DOHH2 (cell line): ENCODE measurements at regions not wholly inside any gene's neighbourhood (a gene's known extent, or its start where the extent isn't known, plus 50 kb on each side); places are given as distances from the start of the nearest gene placed in this dataset.

ENCODE experiments used
- H3F3A ChIP-seq: fragments of 200-600 bp; sonication (generic), shearing (Covaris generic); 2 replicates; pipeline ENCODE4 v1.6.0; 2016; ENCODE audit warnings: antibody characterized with exemption, mild to moderate bottlenecking; ENCODE audit not compliant: control insufficient read depth, insufficient read depth
- H3K27ac ChIP-seq: fragments of 200-600 bp; sonication (generic); 2 replicates; pipeline ENCODE4 v1.5.1; 2014; ENCODE audit warnings: low read depth, mild to moderate bottlenecking, low read length, moderate library complexity
- H3K27me3 ChIP-seq: fragments of 200-600 bp; sonication (generic); 2 replicates; pipeline ENCODE4 v1.6.1; 2014; ENCODE audit warnings: mild to moderate bottlenecking, low read length, mixed read lengths; ENCODE audit not compliant: control insufficient read depth
- H3K36me3 ChIP-seq: fragments of 200-600 bp; sonication (generic); 2 replicates; pipeline ENCODE4 v1.6.1; 2014; ENCODE audit warnings: mild to moderate bottlenecking, low read length, moderate library complexity, mixed read lengths; ENCODE audit not compliant: control insufficient read depth
- H3K4me1 ChIP-seq: fragments of 200-600 bp; sonication (generic); 2 replicates; pipeline ENCODE4 v1.6.1; 2014; ENCODE audit warnings: mild to moderate bottlenecking, low read length, mixed read lengths; ENCODE audit not compliant: control insufficient read depth
- H3K4me2 ChIP-seq: fragments of 200-600 bp; sonication (generic); 2 replicates; pipeline ENCODE4 v1.6.0; 2014; ENCODE audit warnings: mild to moderate bottlenecking, low read length, moderate library complexity
- H3K4me3 ChIP-seq: fragments of 200-600 bp; sonication (generic); 2 replicates; pipeline ENCODE4 v1.5.1; 2014; ENCODE audit warnings: mild to moderate bottlenecking, low read length, mixed read lengths
- H3K79me2 ChIP-seq: fragments of 200-600 bp; sonication (generic); 2 replicates; pipeline ENCODE4 v1.6.1; 2014; ENCODE audit warnings: mild to moderate bottlenecking, low read length, mixed read lengths; ENCODE audit not compliant: control insufficient read depth
- H3K9me2 ChIP-seq: fragments of 200-600 bp; sonication (generic); replicated peaks from 2 replicates; pipeline ENCODE4 v1.6.1; 2014; ENCODE audit warnings: mild to moderate bottlenecking, low read length, mixed read lengths; ENCODE audit not compliant: control insufficient read depth
- H3K9me3 ChIP-seq: fragments of 200-600 bp; sonication (generic); 2 replicates; pipeline ENCODE4 v1.6.1; 2014; ENCODE audit warnings: antibody characterized with exemption, low read length, mixed read lengths; ENCODE audit not compliant: control insufficient read depth, insufficient read depth
- H4K20me1 ChIP-seq: fragments of 200-600 bp; sonication (generic); 2 replicates; pipeline ENCODE4 v1.6.0; 2014; ENCODE audit warnings: low read depth, mild to moderate bottlenecking, antibody characterized with exemption, low read length, moderate library complexity; ENCODE audit not compliant: control insufficient read depth, insufficient read depth
- EZH2phosphoT487 ChIP-seq: fragments of 200-600 bp; sonication (generic); IDR thresholded peaks from 2 replicates; pipeline ENCODE4 v1.6.1; 2017; ENCODE audit warnings: borderline replicate concordance, mild to moderate bottlenecking, antibody characterized with exemption, low read length, moderate library complexity, mixed read lengths
- TF ChIP-seq, protein P1 (sequence below): fragments of 200-600 bp; sonication (generic); IDR thresholded peaks from one replicate; pipeline ENCODE4 v1.5.1; 2014; ENCODE audit warnings: antibody characterized with exemption, mild to moderate bottlenecking, low read depth, low read length; ENCODE audit not compliant: poor library complexity, severe bottlenecking

DNA sequence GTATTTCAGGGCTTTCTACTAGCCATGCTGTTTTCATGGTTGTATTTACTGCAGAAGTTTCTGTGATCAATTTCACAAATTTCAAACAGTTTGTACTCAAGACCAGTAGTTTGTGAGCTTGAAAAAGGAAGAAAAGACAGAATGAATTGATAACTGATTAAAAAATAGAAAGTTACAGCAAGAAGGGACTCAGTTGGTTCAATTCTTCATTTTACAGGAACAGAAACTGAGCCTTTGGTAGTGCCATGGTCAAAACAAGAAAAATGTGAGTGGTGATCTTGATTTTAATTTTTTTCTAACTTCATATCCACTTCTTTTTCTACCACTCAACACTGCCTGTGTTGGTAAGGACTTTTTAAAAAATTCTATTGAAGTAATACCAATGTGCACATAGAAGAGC lies 206.6 kb upstream of the NREP start:
- no peak for TF ChIP-seq EZH2phosphoT487
- TF ChIP-seq, protein P1, sequence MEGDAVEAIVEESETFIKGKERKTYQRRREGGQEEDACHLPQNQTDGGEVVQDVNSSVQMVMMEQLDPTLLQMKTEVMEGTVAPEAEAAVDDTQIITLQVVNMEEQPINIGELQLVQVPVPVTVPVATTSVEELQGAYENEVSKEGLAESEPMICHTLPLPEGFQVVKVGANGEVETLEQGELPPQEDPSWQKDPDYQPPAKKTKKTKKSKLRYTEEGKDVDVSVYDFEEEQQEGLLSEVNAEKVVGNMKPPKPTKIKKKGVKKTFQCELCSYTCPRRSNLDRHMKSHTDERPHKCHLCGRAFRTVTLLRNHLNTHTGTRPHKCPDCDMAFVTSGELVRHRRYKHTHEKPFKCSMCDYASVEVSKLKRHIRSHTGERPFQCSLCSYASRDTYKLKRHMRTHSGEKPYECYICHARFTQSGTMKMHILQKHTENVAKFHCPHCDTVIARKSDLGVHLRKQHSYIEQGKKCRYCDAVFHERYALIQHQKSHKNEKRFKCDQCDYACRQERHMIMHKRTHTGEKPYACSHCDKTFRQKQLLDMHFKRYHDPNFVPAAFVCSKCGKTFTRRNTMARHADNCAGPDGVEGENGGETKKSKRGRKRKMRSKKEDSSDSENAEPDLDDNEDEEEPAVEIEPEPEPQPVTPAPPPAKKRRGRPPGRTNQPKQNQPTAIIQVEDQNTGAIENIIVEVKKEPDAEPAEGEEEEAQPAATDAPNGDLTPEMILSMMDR, result no peak
- no peak overlapping the region for H3K4me2 ChIP-seq
- no peaks in the 10 kb centered on the region for H3K9me2 ChIP-seq
- H3K4me3 ChIP-seq, result no peak overlapping the region
- no peaks in the 10 kb centered on the region for H3K36me3 ChIP-seq
- H3F3A ChIP-seq, result no peaks in the 10 kb centered on the region
- no peaks in the 10 kb centered on the region for H3K9me3 ChIP-seq
- no peaks in the 10 kb centered on the region for H3K79me2 ChIP-seq
- H4K20me1 ChIP-seq, result no peaks in the 10 kb centered on the region
- H3K4me1 ChIP-seq, result peaks cover 6% of the 10 kb centered on the region
- H3K27ac ChIP-seq, result no peak overlapping the region
- H3K27me3 ChIP-seq, result no peaks in the 10 kb centered on the region

DNA sequence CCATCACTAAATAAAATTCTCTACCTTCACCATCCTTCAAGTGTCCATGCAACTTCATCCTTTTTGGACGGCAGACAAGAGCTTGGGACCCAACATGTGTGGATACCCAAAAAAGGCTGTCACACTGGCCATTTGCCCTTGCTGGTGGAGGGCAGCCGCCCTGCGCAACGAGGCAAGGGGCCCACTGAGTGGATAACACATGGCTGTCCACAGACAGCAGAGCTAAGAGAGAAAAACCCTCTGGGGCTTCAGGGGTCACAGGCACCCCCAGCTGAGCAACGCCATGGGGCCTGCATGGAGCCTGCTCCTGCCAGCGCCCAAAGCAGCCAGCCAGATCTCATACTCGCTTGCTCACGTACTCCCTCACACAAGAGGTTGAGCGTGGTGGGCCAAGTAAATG lies 205.9 kb upstream of the NREP start:
- Histone ChIP-seq H3K4me2 (no peak overlapping the region), H3K27ac (no peak overlapping the region), H4K20me1 (no peaks in the 10 kb centered on the region), H3K27me3 (no peaks in the 10 kb centered on the region), H3F3A (no peaks in the 10 kb centered on the region), H3K9me3 (no peaks in the 10 kb centered on the region), H3K79me2 (no peaks in the 10 kb centered on the region), H3K4me1 (peaks cover 6% of the 10 kb centered on the region), H3K9me2 (no peaks in the 10 kb centered on the region), H3K36me3 (no peaks in the 10 kb centered on the region), H3K4me3 (no peak overlapping the region)
- TF ChIP-seq EZH2phosphoT487, result no peak
- TF ChIP-seq, protein P1, result no peak

DNA sequence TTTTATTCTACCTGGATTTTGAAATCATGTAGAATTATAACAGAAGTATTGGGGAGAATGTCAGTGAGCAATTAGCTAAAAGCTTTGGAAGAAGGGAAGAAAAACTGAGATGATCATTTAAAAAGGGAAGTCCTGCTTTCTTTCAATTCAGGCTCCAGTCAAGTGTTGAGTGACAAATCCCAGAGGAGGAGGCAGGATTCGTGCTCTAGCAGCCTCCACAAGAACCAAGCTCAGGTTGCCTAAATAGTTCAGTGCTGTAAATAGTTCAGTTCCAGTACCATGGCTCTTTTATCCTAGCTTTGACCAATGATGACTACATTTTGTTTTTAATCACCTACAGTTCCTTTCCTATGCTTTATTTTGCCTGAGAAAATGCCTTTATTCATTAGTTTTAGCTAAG lies 204.9 kb upstream of the NREP start:
- Histone ChIP-seq H3K9me2 (no peaks in the 10 kb centered on the region), H3K36me3 (no peaks in the 10 kb centered on the region), H3K4me2 (no peak overlapping the region), H3K27ac (no peak overlapping the region), H3K9me3 (no peaks in the 10 kb centered on the region), H3K4me3 (no peak overlapping the region), H3K4me1 (peaks cover 6% of the 10 kb centered on the region), H4K20me1 (no peaks in the 10 kb centered on the region), H3K79me2 (no peaks in the 10 kb centered on the region), H3K27me3 (no peaks in the 10 kb centered on the region), H3F3A (no peaks in the 10 kb centered on the region)
- TF ChIP-seq EZH2phosphoT487, result no peak
- TF ChIP-seq, protein P1, result no peak
